Ascending aorta (tissue), 2 donors: ENCODE measurements at regions not wholly inside any gene's neighbourhood (a gene's known extent, or its start where the extent isn't known, plus 50 kb on each side); places are given as distances from the start of the nearest gene placed in this dataset.

Experiments used
- DNase-seq, 2 donors: peaks; one replicate each; pipeline ENCODE4 v3.0.0-alpha.2; 2019; ENCODE audit warnings: low spot score in 2 of 2
- H3K27ac ChIP-seq, 2 donors: fragments of 200-600 bp; sonication (generic); one replicate each; pipeline ENCODE4 v1.5.1; 2016 to 2017; ENCODE audit warnings: mild to moderate bottlenecking in 1 of 2
- H3K27me3 ChIP-seq: fragments of 200-600 bp; sonication (generic); one replicate; pipeline ENCODE4 v1.5.1; 2017
- H3K36me3 ChIP-seq, 2 donors: fragments of 200-600 bp; sonication (generic); one replicate each; pipeline ENCODE4 v1.5.1; 2016
- H3K4me1 ChIP-seq, 2 donors: fragments of 200-600 bp; sonication (generic); one replicate each; pipeline ENCODE4 v1.5.1; 2016 to 2017; ENCODE audit warnings: mild to moderate bottlenecking in 1 of 2
- H3K4me3 ChIP-seq, 2 donors: fragments of 200-600 bp; sonication (generic); one replicate each; pipeline ENCODE4 v1.5.1; 2016 to 2017; ENCODE audit warnings: mild to moderate bottlenecking in 1 of 2
- H3K9me3 ChIP-seq, 2 donors: fragments of 200-600 bp; sonication (generic); one replicate each; pipeline ENCODE4 v1.5.1; 2016
- CTCF ChIP-seq, 3 experiments: fragments of 200-600 bp in 2 of 3; fragments of 450-650 bp in 1 of 3; sonication (generic) in 2 of 3; IDR thresholded peaks; one replicate each; pipeline ENCODE4 v1.5.1; 2016 to 2019; ENCODE audit warnings: antibody characterized with exemption in 3 of 3, mild to moderate bottlenecking in 1 of 3, moderate library complexity in 1 of 3
- intact Hi-C: fragments of 100-400 bp; cut with DNase I; formaldehyde crosslinking; loops from one replicate; pipeline ENCODE4 v1.15.1; 2023

GRCh38 chr11:24043842-24044241 is 453.0 kb upstream of the LUZP2 start:
- no peak for TF ChIP-seq CTCF (IDR thresholded peaks at IDR 0.05)
- no peak for DNase-seq
- H3K27ac ChIP-seq, result no peak overlapping the region
- no peak overlapping the region for H3K4me3 ChIP-seq
- H3K27me3 ChIP-seq, result no peaks in the 10 kb centered on the region
- intact Hi-C loops, result no loop called here
- H3K36me3 ChIP-seq, result no peaks in the 10 kb centered on the region
- H3K9me3 ChIP-seq, result no peaks in the 10 kb centered on the region
- H3K4me1 ChIP-seq, result no peaks in the 10 kb centered on the region

GRCh38 chr11:24046731-24047130 is 450.1 kb upstream of the LUZP2 start:
- no peak overlapping the region for H3K27ac ChIP-seq
- no peak overlapping the region for H3K4me3 ChIP-seq
- intact Hi-C loops, result no loop called here
- H3K27me3 ChIP-seq, result no peaks in the 10 kb centered on the region
- H3K9me3 ChIP-seq, result no peaks in the 10 kb centered on the region
- no peaks in the 10 kb centered on the region for H3K36me3 ChIP-seq
- no peak for TF ChIP-seq CTCF (IDR thresholded peaks at IDR 0.05)
- no peaks in the 10 kb centered on the region for H3K4me1 ChIP-seq
- DNase-seq, result no peak

- DNase-seq, result no peak
- H3K9me3 ChIP-seq, result no peaks in the 10 kb centered on the region
- no peaks in the 10 kb centered on the region for H3K36me3 ChIP-seq
- H3K27ac ChIP-seq, result no peak overlapping the region
- no peaks in the 10 kb centered on the region for H3K27me3 ChIP-seq
- H3K4me1 ChIP-seq, result no peaks in the 10 kb centered on the region
- no peak for TF ChIP-seq CTCF (IDR thresholded peaks at IDR 0.05)
- H3K4me3 ChIP-seq, result no peak overlapping the region
- intact Hi-C loops, result no loop called here
Observed at GRCh38 chr11:24056051-24056450, 440.8 kb upstream of the LUZP2 start.

GRCh38 chr11:24060125-24060524 is 436.7 kb upstream of the LUZP2 start:
- H3K36me3 ChIP-seq, result no peaks in the 10 kb centered on the region
- H3K4me1 ChIP-seq, result no peaks in the 10 kb centered on the region
- no peak overlapping the region for H3K27ac ChIP-seq
- H3K4me3 ChIP-seq, result no peak overlapping the region
- intact Hi-C loops, result no loop called here
- no peak for DNase-seq
- H3K9me3 ChIP-seq, result no peaks in the 10 kb centered on the region
- H3K27me3 ChIP-seq, result no peaks in the 10 kb centered on the region
- no peak for TF ChIP-seq CTCF (IDR thresholded peaks at IDR 0.05)

GRCh38 chr11:24064309-24064903 is 432.4 kb upstream of the LUZP2 start:
- Histone ChIP-seq H3K4me3 (no peak overlapping the region), H3K4me1 (no peaks in the 10 kb centered on the region)
- intact Hi-C loops, result no loop called here

More at GRCh38 chr11:24064309-24064903, 432.4 kb upstream of the LUZP2 start:
- Histone ChIP-seq H3K36me3 (no peaks in the 10 kb centered on the region), H3K27me3 (no peaks in the 10 kb centered on the region), H3K27ac (no peak overlapping the region), H3K9me3 (no peaks in the 10 kb centered on the region)
- DNase-seq, result no peak
- no peak for TF ChIP-seq CTCF (IDR thresholded peaks at IDR 0.05)
